ENCODE measurements at regions not wholly inside any gene's neighbourhood (a gene's known extent, or its start where the extent isn't known, plus 50 kb on each side); places are given as distances from the start of the nearest gene placed in this dataset.

DNA sequence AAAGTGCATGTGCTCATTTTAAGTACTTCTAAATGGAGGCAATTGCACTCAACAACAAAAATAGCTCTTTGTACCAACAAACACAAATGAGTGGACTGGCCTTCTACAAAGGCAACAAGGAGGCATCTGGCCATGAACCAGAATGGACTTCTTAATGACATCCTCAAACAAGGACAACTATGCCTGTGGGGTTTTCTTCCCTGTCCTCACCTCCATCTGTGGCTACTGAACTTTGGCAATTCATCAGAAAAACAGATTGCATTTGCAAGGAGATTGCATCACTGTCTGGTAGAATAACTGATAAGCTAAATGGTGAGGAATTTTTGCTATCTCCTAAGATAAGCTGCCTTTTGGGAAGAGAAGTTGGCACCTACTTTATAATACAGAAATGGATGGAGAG, 447.3 kb upstream of the CCNG1 start:
- TF ChIP-seq, protein P1, sequence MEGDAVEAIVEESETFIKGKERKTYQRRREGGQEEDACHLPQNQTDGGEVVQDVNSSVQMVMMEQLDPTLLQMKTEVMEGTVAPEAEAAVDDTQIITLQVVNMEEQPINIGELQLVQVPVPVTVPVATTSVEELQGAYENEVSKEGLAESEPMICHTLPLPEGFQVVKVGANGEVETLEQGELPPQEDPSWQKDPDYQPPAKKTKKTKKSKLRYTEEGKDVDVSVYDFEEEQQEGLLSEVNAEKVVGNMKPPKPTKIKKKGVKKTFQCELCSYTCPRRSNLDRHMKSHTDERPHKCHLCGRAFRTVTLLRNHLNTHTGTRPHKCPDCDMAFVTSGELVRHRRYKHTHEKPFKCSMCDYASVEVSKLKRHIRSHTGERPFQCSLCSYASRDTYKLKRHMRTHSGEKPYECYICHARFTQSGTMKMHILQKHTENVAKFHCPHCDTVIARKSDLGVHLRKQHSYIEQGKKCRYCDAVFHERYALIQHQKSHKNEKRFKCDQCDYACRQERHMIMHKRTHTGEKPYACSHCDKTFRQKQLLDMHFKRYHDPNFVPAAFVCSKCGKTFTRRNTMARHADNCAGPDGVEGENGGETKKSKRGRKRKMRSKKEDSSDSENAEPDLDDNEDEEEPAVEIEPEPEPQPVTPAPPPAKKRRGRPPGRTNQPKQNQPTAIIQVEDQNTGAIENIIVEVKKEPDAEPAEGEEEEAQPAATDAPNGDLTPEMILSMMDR (IDR thresholded peaks at IDR 0.05; ENCODE audit: insufficient read depth, low read length) = no peak
- DNase-seq (ENCODE audit: low read depth) = no peak
- no peak overlapping the region for H3K4me3 ChIP-seq (ENCODE audit: low read depth, low read length)

DNA sequence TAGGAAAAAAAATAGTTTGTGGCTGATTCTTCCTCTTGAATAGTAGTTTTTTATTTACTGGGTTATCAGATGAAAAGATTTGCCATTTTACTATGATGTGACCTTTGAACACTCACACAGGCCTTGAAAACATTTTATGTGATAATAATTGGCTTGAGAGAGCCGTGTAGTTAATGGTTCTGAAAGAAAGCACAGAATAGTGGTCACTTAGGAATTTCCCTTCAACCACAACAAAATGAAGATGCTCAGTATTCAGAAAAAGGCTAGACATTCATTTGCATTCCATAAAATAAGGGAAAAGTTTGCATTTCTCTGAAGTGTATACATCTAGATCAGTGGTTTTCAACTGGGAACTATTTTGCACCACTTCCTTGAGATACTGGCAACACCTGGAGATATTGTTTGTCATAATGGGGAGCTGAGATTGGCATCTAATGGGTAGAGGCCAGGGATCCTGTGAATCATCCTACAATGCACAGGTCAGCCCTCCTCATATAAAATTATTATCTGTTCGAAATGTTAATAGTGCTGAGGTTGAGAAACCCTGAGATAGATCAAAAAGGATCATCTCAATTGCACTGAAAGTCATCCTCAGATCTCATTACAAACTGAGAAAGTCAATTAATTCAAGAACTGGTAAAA, 446.4 kb upstream of the CCNG1 start:
- H3K4me3 ChIP-seq (ENCODE audit: low read depth, low read length) = no peak overlapping the region
- DNase-seq (ENCODE audit: low read depth) = no peak
- TF ChIP-seq, protein P1 (IDR thresholded peaks at IDR 0.05; ENCODE audit: insufficient read depth, low read length) = no peak

DNA sequence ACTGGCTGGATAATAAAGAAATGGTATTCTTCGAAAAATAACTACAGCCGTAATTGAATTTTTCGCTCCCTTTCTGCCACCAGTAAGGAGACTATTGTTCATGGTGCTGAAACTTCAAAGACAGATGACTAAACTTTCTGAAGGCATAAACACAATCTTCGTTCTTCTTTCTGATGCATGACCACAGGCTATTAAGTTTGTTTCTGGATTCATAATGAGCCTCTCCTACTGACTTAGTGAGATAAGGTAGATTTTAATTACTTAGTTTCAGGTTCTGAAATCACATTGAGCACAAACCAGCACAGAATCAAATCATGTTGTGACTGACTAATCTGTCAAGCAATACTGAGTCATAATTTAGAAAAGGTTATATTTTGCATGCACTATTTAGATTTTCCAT, 441.8 kb upstream of the CCNG1 start:
- TF ChIP-seq, protein P1 (IDR thresholded peaks at IDR 0.05; ENCODE audit: insufficient read depth, low read length) = no peak
- no peak overlapping the region for H3K4me3 ChIP-seq (ENCODE audit: low read depth, low read length)
- no peak for DNase-seq (ENCODE audit: low read depth)

DNA sequence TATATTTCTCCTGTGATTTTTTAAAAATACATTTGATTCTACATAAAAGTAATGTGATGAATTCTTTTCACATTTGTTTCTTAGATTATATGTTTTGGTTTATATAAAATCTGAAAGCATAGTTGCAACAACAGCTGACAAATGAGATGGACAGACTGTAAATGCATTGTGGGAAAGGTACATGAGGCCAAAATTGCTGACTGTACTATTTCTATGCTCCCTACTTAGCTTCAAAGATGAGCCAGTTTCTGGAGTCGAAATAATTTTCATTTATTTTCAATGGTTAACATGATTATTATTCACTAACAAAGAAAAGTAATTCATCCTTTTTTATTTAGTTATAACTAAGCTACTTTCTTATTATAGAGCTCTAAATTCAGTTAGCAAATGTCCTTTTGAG, 441.3 kb upstream of the CCNG1 start:
- TF ChIP-seq, protein P1 (IDR thresholded peaks at IDR 0.05; ENCODE audit: insufficient read depth, low read length) = no peak
- no peak overlapping the region for H3K4me3 ChIP-seq (ENCODE audit: low read depth, low read length)
- no peak for DNase-seq (ENCODE audit: low read depth)

DNA sequence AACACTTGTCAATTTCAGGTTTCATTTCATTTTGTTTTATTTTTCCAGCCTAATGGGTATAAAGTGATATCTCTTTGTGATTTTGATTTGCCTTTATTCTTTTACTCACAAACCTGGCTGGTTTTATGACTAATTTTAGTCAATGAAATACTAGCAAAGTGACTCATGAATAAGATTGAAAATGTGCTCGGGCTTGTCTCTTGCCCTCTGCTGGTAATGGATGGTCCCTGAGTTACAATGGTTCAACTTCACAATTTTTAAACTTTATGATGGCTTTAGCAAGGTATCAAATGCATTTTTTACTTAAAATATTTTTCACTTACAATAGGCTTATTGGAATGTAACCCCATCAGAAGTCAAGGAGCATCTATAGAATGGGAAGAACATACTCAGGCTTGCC, 431.4 kb upstream of the CCNG1 start:
- TF ChIP-seq, protein P1 (IDR thresholded peaks at IDR 0.05; ENCODE audit: insufficient read depth, low read length) = no peak
- DNase-seq (ENCODE audit: low read depth) = no peak
- no peak overlapping the region for H3K4me3 ChIP-seq (ENCODE audit: low read depth, low read length)

DNA sequence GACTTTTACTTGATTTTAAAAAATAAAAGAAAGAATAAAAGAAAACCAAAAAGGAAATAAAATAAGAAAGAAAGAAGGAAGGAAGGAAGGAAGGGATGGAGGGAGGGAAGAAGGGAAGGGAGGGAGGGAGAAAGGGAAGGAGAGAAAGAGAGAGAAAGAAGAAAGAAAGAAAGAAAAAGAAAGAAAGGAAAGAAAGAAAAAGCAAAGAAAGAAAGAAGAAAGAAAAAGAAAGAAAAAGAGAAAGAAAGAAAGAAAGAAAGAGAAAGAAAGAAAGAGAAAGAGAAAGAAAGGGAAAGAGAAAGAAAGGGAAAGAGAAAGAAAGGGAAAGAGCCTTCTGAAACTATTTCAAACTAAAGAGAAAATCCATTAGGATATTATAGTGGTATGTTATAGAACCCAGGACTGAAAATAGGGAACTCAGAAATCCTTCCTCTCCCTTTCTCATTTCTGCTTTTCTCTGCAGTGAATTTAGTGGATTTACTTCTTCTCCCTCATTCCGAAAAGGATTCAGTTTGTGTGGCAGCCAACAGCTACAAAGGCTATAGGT, 414.7 kb upstream of the CCNG1 start:
- TF ChIP-seq, protein P1 (IDR thresholded peaks at IDR 0.05; ENCODE audit: insufficient read depth, low read length) = no peak
- no peak overlapping the region for H3K4me3 ChIP-seq (ENCODE audit: low read depth, low read length)
- no peak for DNase-seq (ENCODE audit: low read depth)

DNA sequence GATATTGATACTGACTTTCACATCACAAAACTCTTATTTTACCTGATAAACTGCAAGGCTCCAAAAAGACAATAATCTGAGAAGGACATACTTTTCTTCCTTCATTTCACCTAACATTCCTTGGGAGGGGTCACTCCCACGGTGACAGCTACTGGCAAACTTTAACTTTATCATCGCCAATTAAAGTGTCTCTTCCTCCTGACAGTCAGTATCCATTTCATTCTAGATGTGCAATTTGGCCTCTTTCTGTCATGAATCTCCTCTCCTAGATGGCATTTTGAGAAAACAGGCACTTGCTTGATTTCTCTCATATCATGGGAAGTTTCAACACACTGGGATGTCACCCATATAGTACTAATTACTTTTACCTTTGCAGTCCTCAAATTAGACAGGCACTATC, 413.5 kb upstream of the CCNG1 start:
- DNase-seq (ENCODE audit: low read depth) = no peak
- TF ChIP-seq, protein P1 (IDR thresholded peaks at IDR 0.05; ENCODE audit: insufficient read depth, low read length) = no peak
- no peak overlapping the region for H3K4me3 ChIP-seq (ENCODE audit: low read depth, low read length)
